Testis (tissue), 2 donors: ENCODE measurements at regions not wholly inside any gene's neighbourhood (a gene's known extent, or its start where the extent isn't known, plus 50 kb on each side); places are given as distances from the start of the nearest gene placed in this dataset.
A peak's percentile ranks its signal among the peaks of the same experiment; 100 is the strongest.

Source experiments
- DNase-seq: peaks from one replicate; pipeline ENCODE4 v3.0.0-alpha.2; 2019
- H3K27ac ChIP-seq, 2 donors: fragments of 200-600 bp; sonication (generic); one replicate each; pipeline ENCODE4 v1.5.1; 2019
- H3K27me3 ChIP-seq: fragments of 200-600 bp; sonication (generic); one replicate; pipeline ENCODE4 v1.5.1; 2019
- H3K36me3 ChIP-seq: fragments of 200-600 bp; sonication (generic); one replicate; pipeline ENCODE4 v1.5.1; 2017; ENCODE audit warnings: low read depth; ENCODE audit errors: missing control alignments
- H3K4me1 ChIP-seq: fragments of 200-600 bp; sonication (generic); one replicate; pipeline ENCODE4 v1.5.1; 2019
- H3K4me3 ChIP-seq, 2 donors: fragments of 200-600 bp; sonication (generic); one replicate each; pipeline ENCODE4 v1.5.1; 2017 to 2019
- H3K9me3 ChIP-seq: fragments of 200-600 bp; sonication (generic); one replicate; pipeline ENCODE4 v1.5.1; 2017
- POLR2A ChIP-seq: fragments of 450-650 bp; IDR thresholded peaks from one replicate; pipeline ENCODE4 v1.6.1; 2017; ENCODE audit warnings: antibody characterized with exemption, mild to moderate bottlenecking, moderate library complexity
- WGBS, 2 donors: methylation state at CpG; one replicate each; pipeline ENCODE4 v1.1.5; 2018; 5-methylcytosine and 5-hydroxymethylcytosine counted together
- intact Hi-C: fragments of 100-400 bp; cut with DNase I; formaldehyde crosslinking; loops from one replicate; pipeline ENCODE4 v1.15.1; 2023; ENCODE audit warnings: low total_unique reads
- TF ChIP-seq, protein P1 (sequence below), 3 experiments: fragments of 450-650 bp in 2 of 3; fragments of 200-600 bp in 1 of 3; sonication (generic) in 1 of 3; IDR thresholded peaks; one replicate each; pipeline ENCODE4 v1.5.1; 2016 to 2019; ENCODE audit warnings: antibody characterized with exemption in 3 of 3, mild to moderate bottlenecking in 2 of 3, moderate library complexity in 1 of 3

- TF ChIP-seq, protein P1, sequence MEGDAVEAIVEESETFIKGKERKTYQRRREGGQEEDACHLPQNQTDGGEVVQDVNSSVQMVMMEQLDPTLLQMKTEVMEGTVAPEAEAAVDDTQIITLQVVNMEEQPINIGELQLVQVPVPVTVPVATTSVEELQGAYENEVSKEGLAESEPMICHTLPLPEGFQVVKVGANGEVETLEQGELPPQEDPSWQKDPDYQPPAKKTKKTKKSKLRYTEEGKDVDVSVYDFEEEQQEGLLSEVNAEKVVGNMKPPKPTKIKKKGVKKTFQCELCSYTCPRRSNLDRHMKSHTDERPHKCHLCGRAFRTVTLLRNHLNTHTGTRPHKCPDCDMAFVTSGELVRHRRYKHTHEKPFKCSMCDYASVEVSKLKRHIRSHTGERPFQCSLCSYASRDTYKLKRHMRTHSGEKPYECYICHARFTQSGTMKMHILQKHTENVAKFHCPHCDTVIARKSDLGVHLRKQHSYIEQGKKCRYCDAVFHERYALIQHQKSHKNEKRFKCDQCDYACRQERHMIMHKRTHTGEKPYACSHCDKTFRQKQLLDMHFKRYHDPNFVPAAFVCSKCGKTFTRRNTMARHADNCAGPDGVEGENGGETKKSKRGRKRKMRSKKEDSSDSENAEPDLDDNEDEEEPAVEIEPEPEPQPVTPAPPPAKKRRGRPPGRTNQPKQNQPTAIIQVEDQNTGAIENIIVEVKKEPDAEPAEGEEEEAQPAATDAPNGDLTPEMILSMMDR (IDR thresholded peaks at IDR 0.05): no peak
- TF ChIP-seq POLR2A: no peak
These were observed 117.4 kb downstream of the TRIM29 start for GRCh38 chr11:120020486-120020885.

GRCh38 chr11:120019191-120019590, 118.7 kb downstream of the TRIM29 start:
- TF ChIP-seq, protein P1 (IDR thresholded peaks at IDR 0.05): no peak
- no peak for TF ChIP-seq POLR2A
- no peak overlapping the region for H3K4me3 ChIP-seq
- H3K27me3 ChIP-seq: no peaks in the 10 kb centered on the region
- whole genome bisulfite sequencing, 2 donors: 88 to 89% methylated on average over 4 to 5 of the region's 5 CpGs
- intact Hi-C loops: no loop called here
- no peak for DNase-seq
- no peaks in the 10 kb centered on the region for H3K4me1 ChIP-seq
- H3K36me3 ChIP-seq: no peaks in the 10 kb centered on the region
- H3K27ac ChIP-seq: no peak overlapping the region
- H3K9me3 ChIP-seq: no peaks in the 10 kb centered on the region

More at GRCh38 chr11:120020486-120020885, 117.4 kb downstream of the TRIM29 start:
- no peaks in the 10 kb centered on the region for H3K4me1 ChIP-seq
- H3K9me3 ChIP-seq: no peaks in the 10 kb centered on the region
- H3K27me3 ChIP-seq: no peaks in the 10 kb centered on the region
- no peaks in the 10 kb centered on the region for H3K36me3 ChIP-seq
- H3K27ac ChIP-seq: no peak overlapping the region
- H3K4me3 ChIP-seq: no peak overlapping the region
- no peak for DNase-seq
- WGBS, 2 donors: 86 to 94% methylated on average over 4 of the region's 4 CpGs
- intact Hi-C loops: no loop called here

- WGBS, 2 donors: 32 to 41% methylated on average over 9 of the region's 9 CpGs
- no peak for DNase-seq
These were observed 120.2 kb downstream of the TRIM29 start for GRCh38 chr11:120017582-120018150.

DNA sequence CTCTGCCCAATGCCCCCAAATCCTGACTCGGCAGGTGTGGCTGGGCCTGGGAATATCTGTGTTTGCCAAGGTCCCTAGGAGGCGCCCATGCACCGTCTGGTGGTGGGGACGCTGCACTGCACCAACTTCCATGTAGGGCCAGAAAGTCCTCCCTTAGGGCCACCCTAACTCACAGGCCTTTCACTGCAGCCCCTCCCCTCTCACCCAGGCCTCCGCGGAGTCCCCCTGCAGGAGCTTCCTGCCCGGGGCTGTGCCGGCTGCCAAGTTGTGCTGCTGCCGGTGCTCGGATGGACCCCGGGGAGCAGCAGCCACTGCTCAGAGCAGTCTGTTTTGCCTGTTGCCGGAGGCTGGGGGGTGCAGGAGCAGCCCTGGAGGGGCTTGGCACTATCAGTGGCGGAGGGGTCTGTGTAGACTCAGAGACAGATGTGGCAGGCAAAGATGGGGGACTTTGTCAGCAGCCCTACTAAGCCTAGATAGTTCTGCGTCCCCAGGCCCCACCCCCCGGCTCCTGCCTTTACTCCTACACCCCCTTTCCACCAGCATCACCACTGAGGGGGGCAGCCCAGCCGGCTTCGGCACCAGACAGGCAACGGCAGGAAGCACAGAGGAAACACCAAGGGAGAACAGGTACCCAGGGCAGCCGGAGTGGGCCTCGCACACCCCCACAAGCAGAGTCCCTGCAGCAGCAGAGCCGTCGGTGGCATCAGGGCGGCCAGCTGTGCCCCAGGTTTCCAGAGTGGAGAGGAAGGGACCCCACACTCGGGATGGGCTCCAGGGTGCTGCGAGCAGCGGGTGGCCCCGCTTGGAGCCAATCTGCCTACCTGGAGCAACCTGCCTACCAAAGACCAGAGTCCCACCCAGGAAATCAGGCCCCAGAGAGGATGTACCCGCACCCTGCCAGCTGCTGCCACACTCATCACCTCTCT, 124.3 kb downstream of the TRIM29 start:
- H3K9me3 ChIP-seq: no peaks in the 10 kb centered on the region
- H3K27ac ChIP-seq: no peak overlapping the region
- peak; percentile 77 for DNase-seq
- TF ChIP-seq, protein P1 (IDR thresholded peaks at IDR 0.05): peak; percentile 16 to 76 (median 72)
- TF ChIP-seq POLR2A: no peak
- no peaks in the 10 kb centered on the region for H3K27me3 ChIP-seq
- H3K36me3 ChIP-seq: no peaks in the 10 kb centered on the region
- 29 to 40% methylated on average over 11 to 22 of the region's 28 CpGs for WGBS, 2 donors
- H3K4me1 ChIP-seq: no peaks in the 10 kb centered on the region
- intact Hi-C loops: no loop called here
- H3K4me3 ChIP-seq: no peak overlapping the region

More at GRCh38 chr11:120017582-120018150, 120.2 kb downstream of the TRIM29 start:
- H3K36me3 ChIP-seq: no peaks in the 10 kb centered on the region
- no peak overlapping the region for H3K4me3 ChIP-seq
- intact Hi-C loops: no loop called here
- no peaks in the 10 kb centered on the region for H3K9me3 ChIP-seq
- TF ChIP-seq, protein P1 (IDR thresholded peaks at IDR 0.05): no peak
- TF ChIP-seq POLR2A: no peak
- no peaks in the 10 kb centered on the region for H3K27me3 ChIP-seq
- H3K27ac ChIP-seq: no peak overlapping the region
- H3K4me1 ChIP-seq: no peaks in the 10 kb centered on the region
